ENCODE measurements at regions not wholly inside any gene's neighbourhood (a gene's known extent, or its start where the extent isn't known, plus 50 kb on each side); places are given as distances from the start of the nearest gene placed in this dataset.

DNA sequence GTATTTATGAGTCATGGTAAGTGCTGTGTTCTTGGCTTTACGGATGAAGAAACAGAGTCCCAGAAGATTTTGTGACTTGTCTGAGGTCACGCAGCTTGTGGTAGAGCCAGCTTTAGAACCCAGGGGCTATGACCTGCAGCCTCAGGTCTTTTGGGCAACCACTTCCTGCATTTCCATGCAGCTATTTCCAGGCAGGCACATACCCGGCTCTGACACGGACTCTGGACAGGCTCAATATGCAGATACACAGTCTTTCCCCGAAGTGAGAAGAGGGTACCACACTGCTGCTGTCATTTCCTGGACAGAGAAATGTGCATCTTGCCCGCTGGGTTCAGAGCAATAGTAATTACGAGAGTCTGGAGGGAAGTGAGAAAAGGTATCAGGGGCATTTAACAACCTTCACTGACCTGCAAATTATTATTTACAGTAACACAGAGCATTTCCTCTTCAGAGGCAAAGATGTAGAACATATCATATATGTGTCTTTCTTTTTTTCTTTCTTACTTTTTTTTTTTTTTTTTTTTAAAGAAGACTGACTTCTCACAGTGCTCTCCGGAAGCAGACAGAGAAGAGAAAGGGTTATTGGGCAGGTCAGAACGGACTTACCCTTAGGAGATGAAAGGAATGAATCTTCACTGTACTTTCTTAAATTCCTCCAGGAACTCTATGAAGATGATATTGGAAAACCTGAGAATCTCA lies 185.1 kb downstream of the CLIC5 start:
- H3K27ac ChIP-seq = no peak overlapping the region

DNA sequence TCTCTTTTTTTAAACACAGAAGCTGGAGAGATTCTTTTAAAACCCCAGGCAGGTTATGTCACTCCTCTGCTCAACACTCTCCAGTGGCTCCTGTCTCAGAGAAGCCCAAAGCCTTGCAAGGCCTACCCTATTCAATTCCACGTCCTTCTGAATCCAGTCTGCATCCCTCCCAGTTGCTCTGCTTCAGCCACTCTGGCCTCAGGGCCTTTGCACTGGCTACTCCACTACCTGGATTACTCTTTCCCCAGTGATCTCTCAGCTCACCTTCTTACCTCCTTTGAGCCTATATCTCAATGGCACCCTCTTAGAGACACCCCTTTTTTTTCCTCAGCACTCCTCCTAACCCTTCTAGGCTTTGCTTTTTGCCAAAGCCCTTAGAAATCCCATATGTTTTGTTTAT lies 185.8 kb downstream of the CLIC5 start:
- TF ChIP-seq, protein P1, sequence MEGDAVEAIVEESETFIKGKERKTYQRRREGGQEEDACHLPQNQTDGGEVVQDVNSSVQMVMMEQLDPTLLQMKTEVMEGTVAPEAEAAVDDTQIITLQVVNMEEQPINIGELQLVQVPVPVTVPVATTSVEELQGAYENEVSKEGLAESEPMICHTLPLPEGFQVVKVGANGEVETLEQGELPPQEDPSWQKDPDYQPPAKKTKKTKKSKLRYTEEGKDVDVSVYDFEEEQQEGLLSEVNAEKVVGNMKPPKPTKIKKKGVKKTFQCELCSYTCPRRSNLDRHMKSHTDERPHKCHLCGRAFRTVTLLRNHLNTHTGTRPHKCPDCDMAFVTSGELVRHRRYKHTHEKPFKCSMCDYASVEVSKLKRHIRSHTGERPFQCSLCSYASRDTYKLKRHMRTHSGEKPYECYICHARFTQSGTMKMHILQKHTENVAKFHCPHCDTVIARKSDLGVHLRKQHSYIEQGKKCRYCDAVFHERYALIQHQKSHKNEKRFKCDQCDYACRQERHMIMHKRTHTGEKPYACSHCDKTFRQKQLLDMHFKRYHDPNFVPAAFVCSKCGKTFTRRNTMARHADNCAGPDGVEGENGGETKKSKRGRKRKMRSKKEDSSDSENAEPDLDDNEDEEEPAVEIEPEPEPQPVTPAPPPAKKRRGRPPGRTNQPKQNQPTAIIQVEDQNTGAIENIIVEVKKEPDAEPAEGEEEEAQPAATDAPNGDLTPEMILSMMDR (conservative IDR thresholded peaks at IDR 0.05) = no peak
- H3K27ac ChIP-seq = no peak overlapping the region

More for the DNA sequence above, 185.1 kb downstream of the CLIC5 start:
- TF ChIP-seq, protein P1 (conservative IDR thresholded peaks at IDR 0.05) = no peak

DNA sequence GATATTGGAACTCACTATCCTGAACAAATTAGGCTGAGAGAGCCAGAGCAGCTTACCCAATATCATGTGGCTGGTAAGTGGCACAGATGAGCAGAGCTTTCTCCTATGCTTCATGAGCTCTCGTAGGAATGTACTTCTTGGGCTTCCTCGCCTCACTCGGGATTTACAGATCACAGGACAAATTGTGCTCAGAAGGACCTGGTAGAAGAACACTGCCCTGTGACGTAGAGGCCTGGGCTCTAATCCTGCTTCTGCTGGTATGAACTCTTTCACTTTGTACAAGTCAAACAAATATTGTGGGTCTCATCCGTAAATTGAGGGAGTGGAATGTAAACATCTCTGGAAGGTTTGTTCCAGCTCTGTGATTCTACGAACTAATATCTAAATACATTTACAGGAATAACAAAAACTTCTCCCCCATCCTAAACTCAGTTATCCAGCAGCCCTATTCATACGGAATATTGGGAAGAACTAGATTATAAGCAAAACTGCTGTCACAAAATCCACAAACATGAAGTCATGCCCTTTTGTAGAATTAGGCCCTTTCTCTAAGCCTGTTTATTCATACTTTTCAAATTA lies 187.6 kb downstream of the CLIC5 start:
- no peak overlapping the region for H3K27ac ChIP-seq
- TF ChIP-seq, protein P1 (conservative IDR thresholded peaks at IDR 0.05) = no peak

DNA sequence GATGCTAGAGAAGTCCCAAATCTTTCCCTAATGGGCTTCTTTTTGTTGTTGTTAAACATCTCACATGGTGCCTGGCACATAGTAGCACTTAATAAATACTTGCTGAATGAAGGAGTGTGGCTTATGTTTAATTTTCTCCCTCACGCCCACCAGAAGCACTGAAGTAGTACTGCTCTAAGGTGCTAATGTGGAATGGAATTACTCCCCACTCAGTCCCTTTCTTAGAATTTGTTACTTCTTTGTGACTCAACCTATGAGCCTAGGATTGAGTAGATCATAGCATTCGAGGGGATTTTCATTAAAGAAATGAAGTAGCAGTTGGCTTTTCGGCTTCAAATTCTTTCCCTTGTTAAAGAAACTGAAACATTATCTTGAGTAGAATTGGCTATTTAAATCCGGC lies 192.8 kb downstream of the CLIC5 start:
- H3K27ac ChIP-seq = no peak overlapping the region
- TF ChIP-seq, protein P1 (conservative IDR thresholded peaks at IDR 0.05) = no peak

DNA sequence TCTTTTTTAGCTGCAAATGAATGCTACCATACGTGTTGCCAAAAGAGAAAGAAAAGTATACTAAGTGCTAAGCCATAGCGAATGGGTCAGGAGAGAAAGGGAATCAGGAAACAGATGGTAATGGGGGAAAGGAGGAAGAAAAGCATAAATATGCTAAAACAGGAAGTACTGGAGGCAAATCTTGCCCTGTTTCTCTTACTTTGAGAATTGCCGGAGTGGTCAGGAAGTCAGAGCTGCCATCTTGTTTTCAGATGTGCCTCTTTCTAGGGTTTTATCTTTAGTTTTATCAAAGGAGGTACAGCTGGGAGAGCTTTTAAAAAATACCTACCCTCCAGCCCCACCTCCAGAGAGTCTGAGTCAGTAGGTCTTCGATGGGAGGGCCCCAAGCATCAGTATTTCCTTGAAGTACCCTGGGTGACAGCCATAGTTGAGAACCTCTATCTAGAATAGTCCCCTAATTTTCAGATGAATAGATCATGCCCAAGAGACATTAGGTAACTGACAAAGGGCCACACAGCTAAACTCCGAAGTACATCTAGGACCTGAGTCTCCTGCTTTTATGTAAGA lies 193.3 kb downstream of the CLIC5 start:
- H3K27ac ChIP-seq = no peak overlapping the region
- TF ChIP-seq, protein P1 (conservative IDR thresholded peaks at IDR 0.05) = no peak

DNA sequence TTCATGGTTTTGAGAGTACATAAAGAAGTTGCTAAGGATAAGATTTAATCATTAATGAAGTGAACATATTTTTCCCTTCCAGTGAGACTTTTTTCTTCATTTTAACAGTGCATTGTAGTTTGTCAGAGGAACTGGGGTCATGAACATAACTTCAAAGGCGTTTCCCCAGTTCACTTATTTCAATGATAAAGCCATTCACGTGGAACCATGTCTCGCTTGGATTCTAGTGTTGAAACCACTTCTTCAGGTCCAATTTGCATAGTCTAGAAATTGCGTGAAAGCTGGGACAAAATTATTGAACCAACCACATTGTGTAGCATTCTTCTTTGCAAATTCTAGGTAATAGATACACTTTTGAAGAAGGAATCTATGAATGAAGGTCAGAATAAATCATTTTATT lies 197.0 kb downstream of the CLIC5 start:
- no peak overlapping the region for H3K27ac ChIP-seq
- TF ChIP-seq, protein P1 (conservative IDR thresholded peaks at IDR 0.05) = no peak

DNA sequence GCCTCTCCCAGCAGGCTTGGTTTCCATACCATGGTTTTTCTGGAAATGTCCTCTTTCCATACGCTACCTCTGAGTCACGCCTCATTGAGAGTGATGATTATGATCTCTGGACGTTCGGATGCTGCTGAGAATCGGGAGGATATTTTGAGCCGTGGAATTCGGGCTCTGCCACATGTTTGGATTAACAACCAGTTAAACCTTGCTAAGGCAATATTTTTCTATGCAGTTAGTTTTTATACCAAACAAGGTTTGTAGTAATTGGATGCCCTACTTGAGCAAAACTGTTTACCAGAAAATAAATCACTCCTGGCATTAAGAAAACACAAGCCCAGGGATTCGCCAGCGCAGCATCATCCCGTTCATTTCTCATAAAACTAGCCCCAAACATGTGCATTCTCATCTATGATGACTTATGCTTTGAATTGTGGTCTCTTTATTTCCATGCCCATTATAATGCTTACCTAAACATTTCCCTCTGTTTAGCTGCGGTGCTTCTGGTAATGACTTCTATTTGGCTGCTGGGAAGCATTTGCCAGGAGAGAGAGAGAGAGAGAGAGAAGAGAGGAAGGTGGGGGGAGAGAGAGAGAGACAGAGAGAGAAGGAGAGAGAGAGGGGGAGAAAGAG lies 198.9 kb downstream of the CLIC5 start:
- H3K27ac ChIP-seq = no peak overlapping the region
- TF ChIP-seq, protein P1 (conservative IDR thresholded peaks at IDR 0.05) = no peak

Data from VCaP (cell line).